ENCODE measurements at regions not wholly inside any gene's neighbourhood (a gene's known extent, or its start where the extent isn't known, plus 50 kb on each side); places are given as distances from the start of the nearest gene placed in this dataset.
"Not testable (repeated sequence)": the region's sequence is repeated elsewhere in the genome, so short reads cannot be mapped to it uniquely, and the experiment has no call there.

GRCh38 chr2:18959952-18960717 is 370.8 kb upstream of the NT5C1B start:
- Histone ChIP-seq H3K4me3 (ENCODE audit: low read length) (no peak overlapping the region), H3K9me3 (ENCODE audit: control insufficient read depth in 2 of 3, low read length in 3 of 3) (no peaks in the 10 kb centered on the region), H3K4me1 (ENCODE audit: control insufficient read depth in 2 of 2, insufficient read depth in 2 of 2, low read length in 2 of 2) (no peaks in the 10 kb centered on the region), H3K27me3 (ENCODE audit: control insufficient read depth in 2 of 2, insufficient read depth in 2 of 2, low read length in 2 of 2) (no peaks in the 10 kb centered on the region), H3K27ac (ENCODE audit: low read depth, low read length) (no peak overlapping the region), H3K36me3 (ENCODE audit: control insufficient read depth in 2 of 3, insufficient read depth in 3 of 3, low read length in 3 of 3) (no peaks in the 10 kb centered on the region)
- ChIA-PET POLR2A (no interaction called here), CTCF (no interaction called here)
- no peak for ATAC-seq
- intact Hi-C loops (cut with micrococcal nuclease), result no loop called here
- Mint-ChIP-seq H3K9me3 (peaks cover 0 to 13% (median 7%) of the 10 kb centered on the region in 11 donors), H3K36me3 (peaks cover 0 to 12% (median 11%) of the 10 kb centered on the region in 5 donors), H3K27ac (no peak overlapping the region), H3K4me1 (no peaks in the 10 kb centered on the region), H3K4me3 (no peak overlapping the region), H3K27me3 (no peaks in the 10 kb centered on the region)
- DNase-seq, result no peak

DNA sequence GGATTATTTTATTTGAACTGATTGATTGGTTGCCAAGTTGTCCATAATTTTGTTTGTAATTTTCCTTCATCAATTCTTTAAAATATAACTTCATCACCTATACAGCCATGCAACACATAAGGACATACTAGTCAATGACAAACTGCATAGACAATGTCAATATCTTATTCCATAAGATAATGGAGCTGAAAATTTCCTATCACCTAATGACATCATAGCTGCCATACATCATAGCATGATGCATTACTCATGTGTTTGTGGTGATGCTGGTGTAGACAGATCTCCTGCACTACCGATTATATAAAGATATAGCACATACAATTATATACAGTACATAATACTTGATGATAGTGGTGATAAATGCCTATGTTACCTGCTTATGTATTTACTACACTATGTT is 369.8 kb upstream of the NT5C1B start:
- Histone ChIP-seq H3K27me3 (ENCODE audit: control insufficient read depth in 2 of 2, insufficient read depth in 2 of 2, low read length in 2 of 2) (no peaks in the 10 kb centered on the region), H3K4me1 (ENCODE audit: control insufficient read depth in 2 of 2, insufficient read depth in 2 of 2, low read length in 2 of 2) (no peaks in the 10 kb centered on the region), H3K27ac (ENCODE audit: low read depth, low read length) (no peak overlapping the region), H3K4me3 (ENCODE audit: low read length) (no peak overlapping the region), H3K9me3 (ENCODE audit: control insufficient read depth in 2 of 3, low read length in 3 of 3) (no peaks in the 10 kb centered on the region), H3K36me3 (ENCODE audit: control insufficient read depth in 2 of 3, insufficient read depth in 3 of 3, low read length in 3 of 3) (no peaks in the 10 kb centered on the region)
- no peaks in the 10 kb centered on the region for H3K4me1 Mint-ChIP-seq
- H3K9me3 Mint-ChIP-seq, result peaks cover 0 to 15% (median 6%) of the 10 kb centered on the region in 11 donors
- no peak overlapping the region for H3K4me3 Mint-ChIP-seq
- ATAC-seq, result no peak
- no peak for DNase-seq
- peaks cover 0 to 16% (median 11%) of the 10 kb centered on the region in 5 donors for H3K36me3 Mint-ChIP-seq
- H3K27ac Mint-ChIP-seq, result no peak overlapping the region
- CTCF ChIA-PET, result no interaction called here
- intact Hi-C loops (cut with micrococcal nuclease), result no loop called here
- POLR2A ChIA-PET, result no interaction called here
- no peaks in the 10 kb centered on the region for H3K27me3 Mint-ChIP-seq

DNA sequence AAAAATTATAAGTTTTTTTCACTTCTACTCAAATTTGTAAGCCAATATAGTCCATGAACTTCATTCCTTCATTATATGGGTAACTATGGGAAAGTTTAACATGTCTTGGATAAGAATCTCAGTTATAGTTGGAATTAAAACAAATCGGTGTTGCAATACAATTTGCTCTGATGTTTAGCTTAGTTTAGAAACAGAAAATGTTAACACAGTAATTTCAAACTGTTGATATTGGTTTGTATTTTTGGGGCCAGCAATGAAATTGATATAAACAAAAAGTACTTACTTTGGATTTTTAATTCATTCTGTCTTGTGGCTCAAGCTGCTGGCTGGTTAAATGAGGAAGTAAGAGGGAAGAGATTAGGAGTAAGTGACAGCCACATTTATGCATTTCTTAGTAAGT is 368.5 kb upstream of the NT5C1B start:
- ATAC-seq, result no peak
- Mint-ChIP-seq H3K27me3 (no peaks in the 10 kb centered on the region), H3K4me3 (no peak overlapping the region), H3K9me3 (peaks cover 0 to 15% (median 2%) of the 10 kb centered on the region in 11 donors), H3K27ac (no peak overlapping the region), H3K4me1 (no peaks in the 10 kb centered on the region), H3K36me3 (peaks cover 0 to 16% (median 6%) of the 10 kb centered on the region in 5 donors)
- Histone ChIP-seq H3K9me3 (ENCODE audit: control insufficient read depth in 2 of 3, low read length in 3 of 3) (no peaks in the 10 kb centered on the region), H3K4me3 (ENCODE audit: low read length) (no peak overlapping the region), H3K27me3 (ENCODE audit: control insufficient read depth in 2 of 2, insufficient read depth in 2 of 2, low read length in 2 of 2) (no peaks in the 10 kb centered on the region), H3K4me1 (ENCODE audit: control insufficient read depth in 2 of 2, insufficient read depth in 2 of 2, low read length in 2 of 2) (no peaks in the 10 kb centered on the region), H3K27ac (ENCODE audit: low read depth, low read length) (no peak overlapping the region), H3K36me3 (ENCODE audit: control insufficient read depth in 2 of 3, insufficient read depth in 3 of 3, low read length in 3 of 3) (no peaks in the 10 kb centered on the region)
- ChIA-PET POLR2A (interaction anchor here (0.6 kb wide), 1 partner anchor 68 kb away, joined by 3 read pairs; no protein-coding TSS in a partner anchor), CTCF (no interaction called here)
- DNase-seq, result no peak
- intact Hi-C loops (cut with micrococcal nuclease), result no loop called here

DNA sequence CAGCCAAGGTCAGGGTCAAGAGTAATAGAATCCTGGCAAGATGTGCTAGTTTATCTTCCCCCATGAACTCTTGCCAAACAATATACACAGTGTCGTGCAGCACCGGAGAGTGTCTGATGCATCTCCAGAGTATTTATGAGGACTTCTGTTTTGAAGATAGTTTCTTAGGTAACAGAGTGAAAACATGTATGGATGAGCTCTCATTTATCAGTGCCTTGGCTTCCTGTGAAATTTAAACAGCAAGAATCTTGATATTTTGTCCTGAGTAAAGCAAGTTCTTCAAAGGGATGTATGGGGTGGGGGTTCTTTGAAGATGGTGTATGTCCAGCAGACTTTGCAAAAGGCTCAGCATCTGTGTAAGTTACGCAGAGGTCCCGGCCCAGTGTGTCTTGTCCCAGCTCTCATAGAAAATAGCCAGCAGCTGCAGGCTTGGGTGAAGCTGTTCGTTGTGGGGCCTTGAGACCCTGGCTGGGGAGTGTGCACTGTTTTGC is 361.0 kb upstream of the NT5C1B start:
- Mint-ChIP-seq H3K4me3 (no peak overlapping the region), H3K27me3 (no peaks in the 10 kb centered on the region), H3K27ac (no peak overlapping the region), H3K36me3 (peaks cover 0 to 17% (median 7%) of the 10 kb centered on the region in 5 donors), H3K4me1 (no peaks in the 10 kb centered on the region), H3K9me3 (peaks cover 0 to 4% (median 0%) of the 10 kb centered on the region in 11 donors)
- Histone ChIP-seq H3K9me3 (ENCODE audit: control insufficient read depth in 2 of 3, low read length in 3 of 3) (no peaks in the 10 kb centered on the region), H3K4me3 (ENCODE audit: low read length) (no peak overlapping the region), H3K4me1 (ENCODE audit: control insufficient read depth in 2 of 2, insufficient read depth in 2 of 2, low read length in 2 of 2) (no peaks in the 10 kb centered on the region), H3K27me3 (ENCODE audit: control insufficient read depth in 2 of 2, insufficient read depth in 2 of 2, low read length in 2 of 2) (no peaks in the 10 kb centered on the region), H3K27ac (ENCODE audit: low read depth, low read length) (no peak overlapping the region), H3K36me3 (ENCODE audit: control insufficient read depth in 2 of 3, insufficient read depth in 3 of 3, low read length in 3 of 3) (no peaks in the 10 kb centered on the region)
- CTCF ChIA-PET, result no interaction called here
- intact Hi-C loops (cut with micrococcal nuclease), result no loop called here
- DNase-seq (no peak), ATAC-seq (no peak)
- POLR2A ChIA-PET, result no interaction called here

GRCh38 chr2:18949871-18950270 is 360.5 kb upstream of the NT5C1B start:
- H3K36me3 ChIP-seq (ENCODE audit: control insufficient read depth in 2 of 3, insufficient read depth in 3 of 3, low read length in 3 of 3), result no peaks in the 10 kb centered on the region
- H3K27ac Mint-ChIP-seq, result no peak overlapping the region
- no peaks in the 10 kb centered on the region for H3K4me1 ChIP-seq (ENCODE audit: control insufficient read depth in 2 of 2, insufficient read depth in 2 of 2, low read length in 2 of 2)
- H3K4me1 Mint-ChIP-seq, result no peaks in the 10 kb centered on the region
- no peaks in the 10 kb centered on the region for H3K9me3 ChIP-seq (ENCODE audit: control insufficient read depth in 2 of 3, low read length in 3 of 3)
- intact Hi-C loops (cut with micrococcal nuclease), result no loop called here
- ChIA-PET POLR2A (no interaction called here), CTCF (no interaction called here)
- ATAC-seq (no peak), DNase-seq (no peak)
- no peak overlapping the region for H3K4me3 ChIP-seq (ENCODE audit: low read length)
- H3K27me3 Mint-ChIP-seq, result no peaks in the 10 kb centered on the region
- peaks cover 0 to 12% (median 5%) of the 10 kb centered on the region in 5 donors for H3K36me3 Mint-ChIP-seq
- no peak overlapping the region for H3K27ac ChIP-seq (ENCODE audit: low read depth, low read length)
- H3K9me3 Mint-ChIP-seq, result peaks cover 0 to 2% (median 0%) of the 10 kb centered on the region in 11 donors
- no peak overlapping the region for H3K4me3 Mint-ChIP-seq
- no peaks in the 10 kb centered on the region for H3K27me3 ChIP-seq (ENCODE audit: control insufficient read depth in 2 of 2, insufficient read depth in 2 of 2, low read length in 2 of 2)

- no peaks in the 10 kb centered on the region for H3K36me3 ChIP-seq (ENCODE audit: control insufficient read depth in 2 of 3, insufficient read depth in 3 of 3, low read length in 3 of 3)
- H3K36me3 Mint-ChIP-seq, result peaks cover 0 to 3% (median 0%) of the 10 kb centered on the region in 5 donors
- no peaks in the 10 kb centered on the region for H3K27me3 ChIP-seq (ENCODE audit: control insufficient read depth in 2 of 2, insufficient read depth in 2 of 2, low read length in 2 of 2)
- peaks cover 0 to 5% (median 0%) of the 10 kb centered on the region in 11 donors for H3K9me3 Mint-ChIP-seq
- H3K4me1 Mint-ChIP-seq, result peaks cover 0 to 3% (median 0%) of the 10 kb centered on the region in 7 donors
- DNase-seq (no peak), ATAC-seq (no peak)
- H3K27me3 Mint-ChIP-seq, result no peaks in the 10 kb centered on the region
- no peak overlapping the region for H3K27ac ChIP-seq (ENCODE audit: low read depth, low read length)
- H3K9me3 ChIP-seq (ENCODE audit: control insufficient read depth in 2 of 3, low read length in 3 of 3), result no peaks in the 10 kb centered on the region
- CTCF ChIA-PET, result no interaction called here
- intact Hi-C loops (cut with micrococcal nuclease), result no loop called here
- no peak overlapping the region for H3K4me3 ChIP-seq (ENCODE audit: low read length)
- POLR2A ChIA-PET, result no interaction called here
- no peak overlapping the region for H3K27ac Mint-ChIP-seq
- no peak overlapping the region for H3K4me3 Mint-ChIP-seq
- H3K4me1 ChIP-seq (ENCODE audit: control insufficient read depth in 2 of 2, insufficient read depth in 2 of 2, low read length in 2 of 2), result no peaks in the 10 kb centered on the region
These were observed 350.8 kb upstream of the NT5C1B start for GRCh38 chr2:18940184-18940583.

DNA sequence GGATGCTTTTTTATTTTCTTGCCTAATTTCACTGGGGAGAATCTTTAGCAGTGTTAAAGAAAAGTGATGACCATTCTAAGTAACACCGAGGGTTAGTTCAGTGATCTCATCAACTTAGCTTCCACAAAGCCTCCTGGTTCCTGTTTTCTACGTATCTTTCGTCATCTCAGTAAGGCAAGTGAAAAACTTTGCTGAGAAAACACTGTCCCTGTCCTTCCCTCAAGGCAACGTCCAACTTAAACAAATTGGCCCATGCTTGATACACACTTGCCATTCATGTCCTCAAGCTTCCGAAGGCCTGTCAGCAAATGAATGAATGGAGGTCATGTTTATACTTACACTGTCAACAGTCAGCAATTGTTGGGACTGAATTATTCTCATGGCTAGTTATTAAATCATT is 350.4 kb upstream of the NT5C1B start:
- ATAC-seq; POLR2A ChIA-PET; H3K36me3 Mint-ChIP-seq; H3K4me3 ChIP-seq (ENCODE audit: low read length); H3K27me3 Mint-ChIP-seq; H3K27ac ChIP-seq (ENCODE audit: low read depth, low read length); H3K36me3 ChIP-seq (ENCODE audit: control insufficient read depth in 2 of 3, insufficient read depth in 3 of 3, low read length in 3 of 3); H3K9me3 Mint-ChIP-seq; H3K4me3 Mint-ChIP-seq; H3K27ac Mint-ChIP-seq; H3K27me3 ChIP-seq (ENCODE audit: control insufficient read depth in 2 of 2, insufficient read depth in 2 of 2, low read length in 2 of 2); intact Hi-C loops (cut with micrococcal nuclease); H3K4me1 ChIP-seq (ENCODE audit: control insufficient read depth in 2 of 2, insufficient read depth in 2 of 2, low read length in 2 of 2); CTCF ChIA-PET; DNase-seq; H3K4me1 Mint-ChIP-seq; H3K9me3 ChIP-seq (ENCODE audit: control insufficient read depth in 2 of 3, low read length in 3 of 3): not testable (repeated sequence)
